Ishikawa (cell line): ENCODE measurements at regions not wholly inside any gene's neighbourhood (a gene's known extent, or its start where the extent isn't known, plus 50 kb on each side); places are given as distances from the start of the nearest gene placed in this dataset.

Experiments
- CEBPB ChIP-seq: IDR thresholded peaks from 2 replicates; pipeline ENCODE4 v1.6.1; 2012
- CREB1 ChIP-seq: IDR thresholded peaks from 2 replicates; pipeline ENCODE4 v1.6.1; 2012; ENCODE audit warnings: low read depth
- EGR1 ChIP-seq: IDR thresholded peaks from 2 replicates; pipeline ENCODE4 v1.6.1; 2012
- EP300 ChIP-seq: IDR thresholded peaks from 2 replicates; pipeline ENCODE4 v1.6.1; 2012; ENCODE audit warnings: borderline replicate concordance
- FOXM1 ChIP-seq: IDR thresholded peaks from 2 replicates; pipeline ENCODE4 v1.6.1; 2012; ENCODE audit warnings: low read depth, borderline replicate concordance
- NFIC ChIP-seq: IDR thresholded peaks from 2 replicates; pipeline ENCODE4 v1.6.1; 2012
- RAD21 ChIP-seq: IDR thresholded peaks from 2 replicates; pipeline ENCODE4 v1.6.1; 2012; ENCODE audit warnings: low read depth
- TAF1 ChIP-seq: IDR thresholded peaks from 2 replicates; pipeline ENCODE4 v1.6.1; 2012; ENCODE audit warnings: low read depth, mild to moderate bottlenecking
- TCF12 ChIP-seq: IDR thresholded peaks from 2 replicates; pipeline ENCODE4 v1.6.1; 2012; ENCODE audit warnings: low read depth
- TEAD4 ChIP-seq: IDR thresholded peaks from 2 replicates; pipeline ENCODE4 v1.6.1; 2012
- YY1 ChIP-seq: IDR thresholded peaks from 2 replicates; pipeline ENCODE4 v1.6.1; 2012; ENCODE audit warnings: low read depth
- ZBTB7A ChIP-seq: IDR thresholded peaks from 2 replicates; pipeline ENCODE4 v1.6.1; 2012; ENCODE audit warnings: low read depth
- TF ChIP-seq, protein P1 (sequence below): IDR thresholded peaks from 2 replicates; pipeline ENCODE4 v1.6.1; 2012; ENCODE audit warnings: low read depth, mild to moderate bottlenecking
- TF ChIP-seq, protein P2 (sequence below): IDR thresholded peaks from 2 replicates; pipeline ENCODE4 v1.6.1; 2012
- TF ChIP-seq, protein P3 (sequence below): IDR thresholded peaks from 2 replicates; pipeline ENCODE4 v1.6.1; 2012

DNA sequence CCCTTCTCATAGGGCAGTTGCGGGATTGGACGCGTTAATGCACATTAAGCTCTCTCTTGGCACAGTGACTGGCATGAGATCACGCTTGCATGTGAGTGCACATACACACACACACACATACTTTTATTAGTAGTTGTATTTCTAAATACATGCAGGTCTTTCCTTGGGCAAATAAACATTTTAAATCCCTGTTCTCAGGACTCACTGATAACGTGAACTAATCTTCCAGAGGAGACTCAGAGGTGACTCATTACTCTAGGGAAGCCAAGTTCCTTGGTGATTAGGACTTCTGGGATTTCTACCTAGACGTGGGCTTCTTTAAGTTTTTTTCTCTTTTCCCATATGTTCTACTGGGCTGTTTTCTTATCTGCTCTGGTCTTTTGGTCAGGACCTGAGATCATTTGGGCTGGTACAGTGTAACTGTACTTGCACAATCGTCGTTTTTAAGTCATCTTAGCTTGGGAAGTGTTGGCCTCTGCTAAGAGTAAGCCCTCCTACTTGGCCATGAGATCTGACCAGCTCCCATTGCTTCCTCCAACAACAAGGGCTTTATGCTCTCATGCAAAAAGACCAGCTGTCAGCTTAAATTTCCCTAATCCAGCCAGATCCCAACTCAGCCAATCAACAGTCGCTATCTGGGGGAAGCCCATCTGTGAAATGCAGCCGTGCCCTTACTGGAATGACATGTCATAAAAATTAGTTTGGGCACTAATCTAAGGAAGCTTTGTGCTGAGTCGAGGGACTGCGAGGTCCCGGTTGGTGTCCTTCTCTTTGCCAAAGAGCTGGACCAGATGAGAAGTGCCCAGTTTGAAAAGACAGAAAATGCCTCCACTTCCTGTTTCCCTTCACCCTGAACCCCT lies 176.4 kb upstream of the ANKRD55 start:
- TF ChIP-seq FOXM1 (no peak), TEAD4 (no peak), YY1 (no peak), EP300 (no peak)

DNA sequence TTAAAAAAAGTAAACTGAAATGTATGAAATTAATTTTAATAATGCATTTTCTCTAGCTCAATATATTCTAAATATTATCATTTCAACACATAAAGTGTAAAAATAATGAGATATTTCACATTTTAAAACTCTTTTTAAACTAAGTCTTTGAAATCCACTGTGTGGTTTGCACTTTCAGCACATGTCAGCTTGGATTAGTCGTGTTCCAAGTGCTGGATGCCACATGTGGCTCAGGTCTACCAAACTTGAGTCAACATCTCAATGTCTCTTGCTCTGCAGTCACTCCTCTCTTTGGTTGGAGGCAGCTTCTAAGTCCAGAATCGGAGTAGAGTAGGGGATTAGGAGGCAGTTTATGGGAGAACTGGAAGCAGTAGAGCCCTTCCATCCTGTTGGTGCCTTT lies 173.7 kb upstream of the ANKRD55 start:
- TF ChIP-seq RAD21 (no peak), FOXM1 (no peak), TEAD4 (no peak), CREB1 (no peak), NFIC (no peak), ZBTB7A (no peak), YY1 (no peak), EP300 (no peak), EGR1 (no peak), TAF1 (no peak), CEBPB (no peak), TCF12 (no peak)
- TF ChIP-seq, protein P1, sequence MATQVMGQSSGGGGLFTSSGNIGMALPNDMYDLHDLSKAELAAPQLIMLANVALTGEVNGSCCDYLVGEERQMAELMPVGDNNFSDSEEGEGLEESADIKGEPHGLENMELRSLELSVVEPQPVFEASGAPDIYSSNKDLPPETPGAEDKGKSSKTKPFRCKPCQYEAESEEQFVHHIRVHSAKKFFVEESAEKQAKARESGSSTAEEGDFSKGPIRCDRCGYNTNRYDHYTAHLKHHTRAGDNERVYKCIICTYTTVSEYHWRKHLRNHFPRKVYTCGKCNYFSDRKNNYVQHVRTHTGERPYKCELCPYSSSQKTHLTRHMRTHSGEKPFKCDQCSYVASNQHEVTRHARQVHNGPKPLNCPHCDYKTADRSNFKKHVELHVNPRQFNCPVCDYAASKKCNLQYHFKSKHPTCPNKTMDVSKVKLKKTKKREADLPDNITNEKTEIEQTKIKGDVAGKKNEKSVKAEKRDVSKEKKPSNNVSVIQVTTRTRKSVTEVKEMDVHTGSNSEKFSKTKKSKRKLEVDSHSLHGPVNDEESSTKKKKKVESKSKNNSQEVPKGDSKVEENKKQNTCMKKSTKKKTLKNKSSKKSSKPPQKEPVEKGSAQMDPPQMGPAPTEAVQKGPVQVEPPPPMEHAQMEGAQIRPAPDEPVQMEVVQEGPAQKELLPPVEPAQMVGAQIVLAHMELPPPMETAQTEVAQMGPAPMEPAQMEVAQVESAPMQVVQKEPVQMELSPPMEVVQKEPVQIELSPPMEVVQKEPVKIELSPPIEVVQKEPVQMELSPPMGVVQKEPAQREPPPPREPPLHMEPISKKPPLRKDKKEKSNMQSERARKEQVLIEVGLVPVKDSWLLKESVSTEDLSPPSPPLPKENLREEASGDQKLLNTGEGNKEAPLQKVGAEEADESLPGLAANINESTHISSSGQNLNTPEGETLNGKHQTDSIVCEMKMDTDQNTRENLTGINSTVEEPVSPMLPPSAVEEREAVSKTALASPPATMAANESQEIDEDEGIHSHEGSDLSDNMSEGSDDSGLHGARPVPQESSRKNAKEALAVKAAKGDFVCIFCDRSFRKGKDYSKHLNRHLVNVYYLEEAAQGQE = no peak
- TF ChIP-seq, protein P2, sequence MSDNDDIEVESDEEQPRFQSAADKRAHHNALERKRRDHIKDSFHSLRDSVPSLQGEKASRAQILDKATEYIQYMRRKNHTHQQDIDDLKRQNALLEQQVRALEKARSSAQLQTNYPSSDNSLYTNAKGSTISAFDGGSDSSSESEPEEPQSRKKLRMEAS = no peak
- TF ChIP-seq, protein P3, sequence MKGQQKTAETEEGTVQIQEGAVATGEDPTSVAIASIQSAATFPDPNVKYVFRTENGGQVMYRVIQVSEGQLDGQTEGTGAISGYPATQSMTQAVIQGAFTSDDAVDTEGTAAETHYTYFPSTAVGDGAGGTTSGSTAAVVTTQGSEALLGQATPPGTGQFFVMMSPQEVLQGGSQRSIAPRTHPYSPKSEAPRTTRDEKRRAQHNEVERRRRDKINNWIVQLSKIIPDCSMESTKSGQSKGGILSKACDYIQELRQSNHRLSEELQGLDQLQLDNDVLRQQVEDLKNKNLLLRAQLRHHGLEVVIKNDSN = no peak

DNA sequence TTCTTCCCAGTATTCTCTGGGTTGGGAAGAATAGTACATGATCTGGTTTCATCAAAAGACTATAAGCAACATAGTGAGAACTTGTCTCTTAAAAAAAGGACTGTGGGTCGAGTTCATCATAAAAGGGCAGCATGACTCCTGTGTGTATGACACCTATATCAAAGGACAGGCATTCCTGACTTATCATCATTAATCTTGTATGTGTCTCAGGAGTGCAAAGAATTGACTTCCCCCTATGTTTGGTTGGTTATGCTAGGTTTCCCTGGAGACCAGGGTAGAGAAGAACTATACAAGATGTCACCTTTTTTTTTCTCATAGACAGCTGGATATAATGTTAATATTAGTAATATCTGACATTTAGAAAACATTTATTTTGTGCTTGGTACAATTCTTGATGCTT lies 173.1 kb upstream of the ANKRD55 start:
- TF ChIP-seq CEBPB (no peak), TCF12 (no peak), TEAD4 (no peak)

DNA sequence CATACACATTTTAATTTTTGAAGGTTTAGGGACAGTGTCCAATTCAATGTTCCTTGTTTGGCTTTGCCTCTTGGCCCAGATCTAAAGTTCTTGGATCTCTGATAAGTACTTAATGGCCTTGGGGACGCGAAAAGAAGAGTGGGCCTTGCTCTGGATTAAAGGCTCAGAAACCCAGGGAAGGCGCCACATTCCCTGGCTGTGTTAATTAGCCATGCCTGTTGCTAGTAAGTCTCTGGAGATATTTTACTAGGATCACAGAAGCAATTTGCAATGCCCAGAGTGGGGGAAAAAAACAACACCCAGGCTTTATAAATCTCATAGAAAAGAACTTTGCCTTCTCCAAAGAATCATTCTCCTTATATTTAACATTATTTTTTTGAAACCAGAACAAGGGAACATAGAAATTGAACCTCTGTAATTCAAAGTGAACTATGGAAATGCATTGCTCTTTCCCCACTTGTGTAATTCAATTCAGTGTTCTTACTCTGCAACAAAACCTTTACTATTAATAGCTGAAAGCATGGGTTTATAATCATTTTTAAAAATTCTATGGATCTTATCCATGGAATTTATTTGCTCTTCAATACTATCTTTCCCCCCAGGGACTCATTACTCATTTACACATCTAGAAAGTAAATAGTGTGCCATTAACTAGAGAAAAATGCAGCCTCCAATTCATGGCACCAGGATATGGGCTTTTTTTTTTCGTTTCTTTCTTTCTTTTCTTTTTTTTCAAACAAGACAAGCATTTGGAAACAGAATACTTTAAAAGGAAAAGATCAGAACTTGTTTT lies 172.2 kb upstream of the ANKRD55 start:
- TF ChIP-seq EGR1 (no peak), TCF12 (no peak)

DNA sequence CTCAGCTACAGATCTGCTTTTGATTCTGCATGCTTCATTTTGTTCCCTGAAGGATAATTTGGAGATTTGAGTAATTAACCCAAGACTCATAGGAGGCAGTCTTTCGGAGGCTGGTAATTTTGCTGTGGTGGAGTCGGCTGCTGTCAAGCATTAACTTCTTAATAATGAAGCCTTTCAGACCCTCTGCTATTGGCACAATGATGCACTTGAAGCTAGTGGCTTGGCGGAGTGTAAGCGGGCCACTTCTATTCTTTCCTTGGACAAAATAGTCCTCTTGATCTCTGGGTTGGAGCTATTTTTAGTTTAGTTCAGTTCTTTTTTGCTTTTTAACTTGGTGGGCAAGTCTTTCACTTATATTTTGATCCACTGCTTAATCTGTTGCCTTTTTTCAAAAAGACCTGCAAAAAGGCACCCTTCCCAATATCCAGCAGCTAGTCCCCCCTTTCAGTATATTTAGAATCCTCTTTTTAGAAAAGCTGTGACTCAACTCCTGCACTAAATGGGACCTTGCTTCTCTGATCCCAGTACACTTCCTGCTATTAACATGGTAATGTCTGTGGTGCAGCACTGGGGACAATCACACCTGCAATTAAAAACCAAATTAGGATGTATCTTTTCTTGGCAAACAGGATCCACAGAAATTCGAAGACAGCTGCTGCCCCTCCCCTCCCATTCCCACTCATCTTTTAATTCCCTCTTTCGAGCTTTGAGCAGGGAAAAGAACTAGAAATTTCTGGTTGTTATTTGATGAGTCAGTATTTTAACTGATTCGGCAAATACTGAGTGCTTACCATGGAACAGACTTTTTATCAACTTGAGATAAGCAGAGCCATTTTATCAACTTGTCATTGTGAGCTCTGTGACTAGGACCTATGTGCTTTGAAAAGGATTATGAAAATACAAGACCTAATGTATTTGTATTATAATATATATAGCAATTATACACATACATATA lies 169.4 kb upstream of the ANKRD55 start:
- TF ChIP-seq CEBPB (no peak), CREB1 (no peak), FOXM1 (no peak), ZBTB7A (no peak), NFIC (no peak), RAD21 (no peak), EGR1 (no peak), YY1 (no peak), TEAD4 (no peak), TCF12 (no peak), TAF1 (no peak), EP300 (no peak)
- TF ChIP-seq, protein P2 = no peak
- TF ChIP-seq, protein P1 = no peak
- TF ChIP-seq, protein P3 = no peak
